Hepatocyte (in vitro differentiated cells): ENCODE measurements at regions not wholly inside any gene's neighbourhood (a gene's known extent, or its start where the extent isn't known, plus 50 kb on each side); places are given as distances from the start of the nearest gene placed in this dataset.

ENCODE experiments used
- DNase-seq: peaks from one replicate; pipeline ENCODE4 v3.0.0-alpha.2; 2016; ENCODE audit warnings: low spot score
- H2AFZ ChIP-seq: fragments of 200-600 bp; sonication (generic); 2 replicates; pipeline ENCODE4 v1.6.0; 2016; ENCODE audit warnings: antibody characterized with exemption, mild to moderate bottlenecking
- H3K27ac ChIP-seq: fragments of 200-600 bp; sonication (generic); 2 replicates; pipeline ENCODE4 v1.5.1; 2016; ENCODE audit warnings: mild to moderate bottlenecking
- H3K27me3 ChIP-seq: fragments of 200-600 bp; sonication (generic); 2 replicates; pipeline ENCODE4 v1.6.1; 2016
- H3K36me3 ChIP-seq: fragments of 200-600 bp; sonication (generic); replicated peaks from 2 replicates; pipeline ENCODE4 v1.5.1; 2016; ENCODE audit warnings: low read depth; ENCODE audit not compliant: insufficient read depth
- H3K4me1 ChIP-seq: fragments of 200-600 bp; sonication (generic); 2 replicates; pipeline ENCODE4 v1.5.1; 2016; ENCODE audit warnings: mild to moderate bottlenecking, moderate library complexity; ENCODE audit not compliant: insufficient read depth
- H3K4me2 ChIP-seq: fragments of 200-600 bp; sonication (generic); 2 replicates; pipeline ENCODE4 v1.6.0; 2016
- H3K4me3 ChIP-seq: fragments of 200-600 bp; sonication (generic); 2 replicates; pipeline ENCODE4 v1.5.1; 2016; ENCODE audit warnings: mild to moderate bottlenecking
- H3K79me2 ChIP-seq: fragments of 200-600 bp; sonication (generic); 2 replicates; pipeline ENCODE4 v1.6.0; 2017; ENCODE audit warnings: mild to moderate bottlenecking
- H3K9me2 ChIP-seq: fragments of 200-600 bp; sonication (generic); replicated peaks from 2 replicates; pipeline ENCODE4 v1.6.0; 2017; ENCODE audit warnings: mild to moderate bottlenecking; ENCODE audit not compliant: insufficient read depth
- H3K9me3 ChIP-seq: fragments of 200-600 bp; sonication (generic); 2 replicates; pipeline ENCODE4 v1.5.1; 2016; ENCODE audit warnings: low read depth, mild to moderate bottlenecking
- H4K20me1 ChIP-seq: fragments of 200-600 bp; sonication (generic); 2 replicates; pipeline ENCODE4 v1.6.0; 2016; ENCODE audit warnings: mild to moderate bottlenecking; ENCODE audit not compliant: insufficient read depth, poor library complexity, severe bottlenecking
- CTCF ChIP-seq: fragments of 200-600 bp; sonication (generic); IDR thresholded peaks from 2 replicates; pipeline ENCODE4 v1.5.1; 2016; ENCODE audit warnings: antibody characterized with exemption, mild to moderate bottlenecking; ENCODE audit not compliant: poor library complexity
- EZH2 ChIP-seq: fragments of 200-600 bp; sonication (generic); IDR thresholded peaks from 2 replicates; pipeline ENCODE4 v1.6.1; 2016; ENCODE audit warnings: antibody characterized with exemption, mild to moderate bottlenecking, borderline replicate concordance
- EZH2phosphoT487 ChIP-seq: fragments of 200-600 bp; sonication (generic); IDR thresholded peaks from one replicate; pipeline ENCODE4 v1.6.1; 2018; ENCODE audit warnings: antibody characterized with exemption, mild to moderate bottlenecking, low read depth, moderate library complexity; ENCODE audit not compliant: unreplicated experiment, severe bottlenecking
- WGBS: methylation state at CpG from one replicate; pipeline ENCODE4 v1.1.6; 2016; ENCODE audit warnings: low lambda C conversion rate; ENCODE audit errors: missing lambda C conversion rate; 5-methylcytosine and 5-hydroxymethylcytosine counted together

GRCh38 chr21:41653954-41654491, 112.8 kb downstream of the RIPK4 start:
- H3K4me1 ChIP-seq: peaks cover 10% of the 10 kb centered on the region
- H3K9me3 ChIP-seq: no peaks in the 10 kb centered on the region
- H3K36me3 ChIP-seq: no peaks in the 10 kb centered on the region
- H3K27ac ChIP-seq: no peak overlapping the region
- no peak overlapping the region for H3K4me2 ChIP-seq
- H3K9me2 ChIP-seq: no peaks in the 10 kb centered on the region
- no peak overlapping the region for H2AFZ ChIP-seq
- 84% methylated on average over 3 of the region's 3 CpGs for WGBS
- TF ChIP-seq EZH2phosphoT487 (no peak), CTCF (no peak), EZH2 (no peak)
- no peaks in the 10 kb centered on the region for H3K79me2 ChIP-seq
- no peak overlapping the region for H3K4me3 ChIP-seq
- H3K27me3 ChIP-seq: no peaks in the 10 kb centered on the region
- no peak for DNase-seq
- H4K20me1 ChIP-seq: no peaks in the 10 kb centered on the region

DNA sequence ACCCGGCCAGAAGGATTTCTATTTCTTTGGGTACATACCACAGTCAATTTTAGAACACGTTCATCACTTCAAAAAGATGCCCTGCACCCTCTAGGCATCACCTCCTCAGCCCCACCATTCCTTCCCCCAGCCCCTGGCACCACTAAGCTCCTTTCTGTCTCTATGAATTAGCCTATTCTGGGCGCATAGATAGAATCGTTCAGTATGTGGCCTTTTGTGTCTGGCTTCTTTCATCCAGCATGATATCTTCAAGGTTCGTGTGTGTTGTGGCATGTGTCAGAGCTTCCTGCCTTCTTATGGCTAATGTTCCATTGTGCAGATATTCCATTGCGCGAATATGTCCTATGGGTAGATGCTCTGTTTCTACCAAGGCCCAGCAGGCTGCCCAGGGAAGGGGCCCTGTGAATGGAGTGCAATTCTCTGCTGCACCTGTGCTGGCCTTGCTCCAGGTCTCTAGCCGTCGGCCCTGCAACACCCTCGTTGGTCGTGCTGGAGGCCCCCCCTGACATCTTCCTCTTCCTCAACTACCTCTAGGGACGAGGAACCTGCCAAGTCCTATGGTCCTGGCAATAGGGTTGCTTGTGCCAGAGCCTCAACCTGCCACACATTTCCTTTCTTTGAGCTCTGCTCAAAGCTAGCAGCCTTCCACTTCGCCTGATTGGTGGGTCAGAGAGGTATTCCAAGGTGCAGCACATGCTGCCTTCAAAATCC, 113.5 kb downstream of the RIPK4 start:
- no peak for DNase-seq
- Histone ChIP-seq H2AFZ (no peak overlapping the region), H3K4me3 (no peak overlapping the region), H3K79me2 (no peaks in the 10 kb centered on the region), H4K20me1 (no peaks in the 10 kb centered on the region), H3K9me3 (no peaks in the 10 kb centered on the region), H3K27ac (no peak overlapping the region), H3K9me2 (no peaks in the 10 kb centered on the region), H3K36me3 (no peaks in the 10 kb centered on the region), H3K4me1 (peaks cover 10% of the 10 kb centered on the region), H3K4me2 (no peak overlapping the region), H3K27me3 (no peaks in the 10 kb centered on the region)
- WGBS: 84% methylated on average over 13 of the region's 13 CpGs
- TF ChIP-seq EZH2phosphoT487: no peak
- TF ChIP-seq CTCF: no peak
- TF ChIP-seq EZH2: no peak

DNA sequence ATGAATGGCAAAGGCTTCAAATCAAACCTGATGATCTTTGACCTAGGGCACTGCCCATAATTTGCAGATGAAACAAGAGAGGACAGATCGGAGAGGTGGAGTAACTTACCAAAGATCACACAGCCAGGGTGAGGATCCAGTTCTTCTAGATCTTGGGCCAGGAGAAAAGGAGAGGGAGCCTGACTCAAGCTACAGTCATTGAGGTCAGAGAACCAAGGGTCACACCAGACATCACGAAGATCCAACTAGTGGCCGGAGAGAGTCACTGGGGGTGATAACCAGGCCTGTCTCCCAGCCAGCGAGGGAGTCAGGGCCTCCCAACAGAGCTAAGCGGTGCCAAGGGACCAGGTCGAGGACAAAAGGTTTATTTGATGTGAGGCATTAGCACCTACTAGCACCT, 115.0 kb downstream of the RIPK4 start:
- H3K27ac ChIP-seq: no peak overlapping the region
- no peaks in the 10 kb centered on the region for H3K79me2 ChIP-seq
- H3K4me1 ChIP-seq: peaks cover 8% of the 10 kb centered on the region
- no peaks in the 10 kb centered on the region for H3K9me2 ChIP-seq
- DNase-seq: no peak
- H3K9me3 ChIP-seq: no peaks in the 10 kb centered on the region
- H3K4me2 ChIP-seq: no peak overlapping the region
- no peaks in the 10 kb centered on the region for H4K20me1 ChIP-seq
- TF ChIP-seq CTCF (no peak), EZH2 (no peak), EZH2phosphoT487 (no peak)
- WGBS: 86% methylated on average over 6 of the region's 6 CpGs
- no peak overlapping the region for H3K4me3 ChIP-seq
- H2AFZ ChIP-seq: no peak overlapping the region
- no peaks in the 10 kb centered on the region for H3K36me3 ChIP-seq
- no peaks in the 10 kb centered on the region for H3K27me3 ChIP-seq
